HepG2 (cell line): ENCODE measurements at regions not wholly inside any gene's neighbourhood (a gene's known extent, or its start where the extent isn't known, plus 50 kb on each side); places are given as distances from the start of the nearest gene placed in this dataset.

Experiments used
- ATAC-seq: fragments of 200-7000 bp; cut with Tn5 transposase; 3 replicates; pipeline ENCODE4 v1.9.1; 2020; ENCODE audit warnings: mild to moderate bottlenecking, moderate library complexity
- BruUV-seq: library from RNA; stranded (reverse); fragments of 400-500 nt; replicated peaks from 2 replicates; lab custom pipeline; 2021; lab: Mats Ljungman, UMichigan
- CTCF ChIA-PET: fragments of 300-600 bp; formaldehyde crosslinking; extraction: SDS; loops from one replicate; lab custom pipeline; 2021; ENCODE audit warnings: low total read pairs, inconsistent platforms, low intra/inter-chr PET ratio; lab: Yijun Ruan, JAX
- POLR2A ChIA-PET: fragments of 350-600 bp; sonication (Branson Sonifier 250); formaldehyde crosslinking; loops from one replicate; lab custom pipeline; 2020; ENCODE audit warnings: antibody characterized with exemption, inconsistent platforms; lab: Yijun Ruan, JAX
- DNase-seq: peaks from one replicate; pipeline ENCODE4 v3.0.0-alpha.2; 2015; ENCODE audit warnings: low spot score
- FAIRE-seq: peaks from 3 replicates; lab custom pipeline; 2011; peaks lifted over from hg19 to GRCh38; lab: Jason Lieb, UNC
- H2AFZ ChIP-seq: one replicate; pipeline ENCODE4 v1.6.1; 2011; ENCODE audit warnings: low read length, inconsistent platforms
- H3K27ac ChIP-seq: fragments of 300-600 bp; 3 replicates; pipeline ENCODE4 v1.8.0; 2011; ENCODE audit warnings: mixed run types, mild to moderate bottlenecking, mixed read lengths, low read length, inconsistent platforms; ENCODE audit not compliant: insufficient read depth; ENCODE audit errors: extremely low read length
- H3K27me3 ChIP-seq, 2 experiments: fragments of 200-600 bp in 1 of 2; 2 replicates in 1 of 2; 3 replicates in 1 of 2; pipeline versions ENCODE4 v1.6.0 to v1.8.0; 2011; ENCODE audit warnings: low read length in 2 of 2, mild to moderate bottlenecking in 2 of 2, moderate library complexity in 2 of 2, inconsistent platforms in 1 of 2; ENCODE audit not compliant: insufficient read depth in 2 of 2, control insufficient read depth in 1 of 2
- H3K36me3 ChIP-seq, 2 experiments: fragments of 200-600 bp in 1 of 2; replicated peaks in 1 of 2; 2 replicates in 1 of 2; 3 replicates in 1 of 2; pipeline versions ENCODE4 v1.5.1 to v1.8.0; 2011; ENCODE audit warnings: low read length in 2 of 2, inconsistent platforms in 1 of 2; ENCODE audit not compliant: insufficient read depth in 2 of 2, control insufficient read depth in 1 of 2
- H3K4me1 ChIP-seq: 2 replicates; pipeline ENCODE4 v1.5.1; 2012; ENCODE audit warnings: low read length, inconsistent platforms; ENCODE audit not compliant: insufficient read depth
- H3K4me2 ChIP-seq: 2 replicates; pipeline ENCODE4 v1.6.0; 2011; ENCODE audit warnings: low read depth, low read length, inconsistent platforms
- H3K4me3 ChIP-seq, 3 experiments: fragments of 200-600 bp in 1 of 3; sonication (generic), shearing (Covaris generic) in 1 of 3; replicated peaks in 1 of 3; 2 replicates each; pipeline ENCODE4 v1.5.1; 2011 to 2016; ENCODE audit warnings: low read length in 3 of 3, inconsistent platforms in 2 of 3, low read depth in 2 of 3, mild to moderate bottlenecking in 2 of 3, control low read depth in 1 of 3, mixed read lengths in 1 of 3; ENCODE audit not compliant: insufficient read depth in 1 of 3
- H3K79me2 ChIP-seq: one replicate; pipeline ENCODE4 v1.6.1; 2011; ENCODE audit warnings: low read length, inconsistent platforms; ENCODE audit not compliant: insufficient read depth
- H3K9ac ChIP-seq: 2 replicates; pipeline ENCODE4 v1.6.0; 2011; ENCODE audit warnings: mild to moderate bottlenecking, low read depth, low read length, inconsistent platforms; ENCODE audit not compliant: insufficient read depth
- H3K9me3 ChIP-seq: 2 replicates; pipeline ENCODE4 v1.5.1; 2012; ENCODE audit warnings: mild to moderate bottlenecking, low read length
- H4K20me1 ChIP-seq: 2 replicates; pipeline ENCODE4 v1.6.0; 2011; ENCODE audit warnings: inconsistent platforms, mild to moderate bottlenecking, low read length, moderate library complexity; ENCODE audit not compliant: insufficient read depth
- ARNT ChIP-seq: fragments of 450-650 bp; IDR thresholded peaks from 2 replicates; pipeline ENCODE4 v1.6.1; 2017
- ELF3 ChIP-seq: IDR thresholded peaks from 2 replicates; pipeline ENCODE4 v1.6.1; 2016; ENCODE audit warnings: missing genetic modification reagents, missing compliant biosample characterization
- HNRNPLL ChIP-seq: fragments of 200-400 bp; formaldehyde crosslinking; IDR thresholded peaks from 2 replicates; pipeline ENCODE4 v1.6.1; 2017; ENCODE audit warnings: mild to moderate bottlenecking, low read depth, low read length; ENCODE audit not compliant: poor library complexity, severe bottlenecking
- IKZF5 ChIP-seq: IDR thresholded peaks from 2 replicates; pipeline ENCODE4 v1.6.1; 2018; ENCODE audit warnings: missing genetic modification reagents, mild to moderate bottlenecking, missing compliant biosample characterization
- PRDM15 ChIP-seq: sonication (generic); formaldehyde crosslinking; IDR thresholded peaks from 2 replicates; pipeline ENCODE4 v1.4.0; 2020; ENCODE audit warnings: missing genetic modification reagents
- TBL1XR1 ChIP-seq: fragments of 150-350 bp; IDR thresholded peaks from 2 replicates; pipeline ENCODE4 v1.6.1; 2014; ENCODE audit warnings: borderline replicate concordance, low read length; ENCODE audit not compliant: partially characterized antibody
- TGIF2 ChIP-seq: IDR thresholded peaks from 2 replicates; pipeline ENCODE4 v1.6.1; 2016; ENCODE audit warnings: control low read depth, missing compliant biosample characterization
- TOE1 ChIP-seq: sonication (generic); formaldehyde crosslinking; IDR thresholded peaks from 2 replicates; pipeline ENCODE4 v1.4.0; 2020; ENCODE audit warnings: mild to moderate bottlenecking, missing genetic modification reagents
- TOPORS ChIP-seq: sonication (generic); formaldehyde crosslinking; IDR thresholded peaks from 2 replicates; pipeline ENCODE4 v1.8.0; 2023; ENCODE audit warnings: mild to moderate bottlenecking, missing genetic modification reagents
- ZHX2 ChIP-seq, 2 experiments: sonication (generic) in 1 of 2; formaldehyde crosslinking in 1 of 2; IDR thresholded peaks; 2 replicates each; pipeline versions ENCODE4 v1.6.1 to v1.9.0; 2014 to 2022; ENCODE audit warnings: antibody characterized with exemption in 1 of 2, borderline replicate concordance in 1 of 2, inconsistent platforms in 1 of 2, low read depth in 1 of 2, missing genetic modification reagents in 1 of 2
- ZNF160 ChIP-seq: sonication (generic); formaldehyde crosslinking; IDR thresholded peaks from 2 replicates; pipeline ENCODE4 v1.8.0; 2022; ENCODE audit warnings: mild to moderate bottlenecking, inconsistent platforms, missing genetic modification reagents
- ZNF331 ChIP-seq: sonication (generic); formaldehyde crosslinking; IDR thresholded peaks from 2 replicates; pipeline ENCODE4 v1.4.0; 2020; ENCODE audit warnings: missing genetic modification reagents
- ZNF484 ChIP-seq: sonication (generic); formaldehyde crosslinking; IDR thresholded peaks from 2 replicates; pipeline ENCODE4 v1.5.1; 2020; ENCODE audit warnings: mild to moderate bottlenecking, low read depth, missing genetic modification reagents, borderline replicate concordance
- ZNF782 ChIP-seq: sonication (generic); formaldehyde crosslinking; IDR thresholded peaks from 2 replicates; pipeline ENCODE4 v1.4.0; 2020; ENCODE audit warnings: missing genetic modification reagents, mild to moderate bottlenecking, borderline replicate concordance
- ZNF790 ChIP-seq: sonication (generic); formaldehyde crosslinking; IDR thresholded peaks from 2 replicates; pipeline ENCODE4 v1.8.0; 2022; ENCODE audit warnings: missing genetic modification reagents, mild to moderate bottlenecking, borderline replicate concordance
- WGBS: methylation state at CpG from one replicate; pipeline ENCODE4 v1.1.6; 2017; ENCODE audit warnings: low lambda C conversion rate; 5-methylcytosine and 5-hydroxymethylcytosine counted together
- in situ Hi-C: cut with HindIII; loops from 2 replicates; pipeline ENCODE4 v1.10.0; 2017; ENCODE audit warnings: low pct_unique_long_range_greater_than_20kb; ENCODE audit not compliant: extremely low pct_ligation_motif_present
- intact Hi-C: fragments of 100-400 bp; cut with micrococcal nuclease; formaldehyde crosslinking; loops from one replicate; pipeline ENCODE4 v1.10.0; 2022; ENCODE audit not compliant: unreplicated experiment

GRCh38 chr12:111213561-111213960, 155.3 kb downstream of the PHETA1 start:
- DNase-seq: no peak
- no TSS peak for BruUV-seq
- intact Hi-C loops: no loop called here

More at GRCh38 chr12:111213561-111213960, 155.3 kb downstream of the PHETA1 start:
- ChIA-PET POLR2A (no interaction called here), CTCF (no interaction called here)
- TF ChIP-seq TOPORS: no peak
- TF ChIP-seq TOE1: no peak
- TF ChIP-seq TGIF2: no peak
- no peak for TF ChIP-seq PRDM15
- TF ChIP-seq IKZF5 (CRISPR knock-in tag): no peak
- no peak for TF ChIP-seq HNRNPLL
- no peak for TF ChIP-seq ELF3 (CRISPR knock-in tag)
- TF ChIP-seq ZHX2 (IDR thresholded peaks at IDR 0.05; ENCODE audit: low read depth): no peak
- TF ChIP-seq ZHX2 (CRISPR knock-in tag; IDR thresholded peaks at IDR 0.05; ENCODE audit: borderline replicate concordance): no peak
- no peak for TF ChIP-seq ZNF782 (CRISPR knock-in tag)
- TF ChIP-seq ZNF484: no peak
- TF ChIP-seq ZNF160: no peak
- TF ChIP-seq ARNT: no peak
- no peak for TF ChIP-seq ZNF790 (CRISPR knock-in tag)
- no peak for TF ChIP-seq TBL1XR1
- no peak for TF ChIP-seq ZNF331
- 4% methylated on average over 5 of the region's 5 CpGs for WGBS
- H3K79me2 ChIP-seq: no peaks in the 10 kb centered on the region
- no peak for ATAC-seq
- H4K20me1 ChIP-seq: no peaks in the 10 kb centered on the region
- no peak overlapping the region for H2AFZ ChIP-seq
- H3K9ac ChIP-seq: no peak overlapping the region
- no peaks in the 10 kb centered on the region for H3K9me3 ChIP-seq
- in situ Hi-C loops: no loop called here
- no peak overlapping the region for H3K4me2 ChIP-seq
- no peaks in the 10 kb centered on the region for H3K36me3 ChIP-seq
- no peak for FAIRE-seq
- peaks cover 1 to 30% of the 10 kb centered on the region in 2 experiments; a peak in 3 of 5 replicates for H3K27me3 ChIP-seq
- H3K4me1 ChIP-seq: no peaks in the 10 kb centered on the region
- H3K4me3 ChIP-seq: no peak overlapping the region
- no peak overlapping the region for H3K27ac ChIP-seq
